Spleen (tissue), 7 donors: ENCODE measurements at regions not wholly inside any gene's neighbourhood (a gene's known extent, or its start where the extent isn't known, plus 50 kb on each side); places are given as distances from the start of the nearest gene placed in this dataset.

Source experiments
- POLR2A ChIP-seq, 3 donors: fragments of 450-650 bp; IDR thresholded peaks; one replicate each; pipeline ENCODE4 v1.5.1; 2017; ENCODE audit warnings: antibody characterized with exemption in 3 of 3, mild to moderate bottlenecking in 1 of 3
- TF ChIP-seq, protein P1 (sequence below), 11 experiments: fragments of 200-600 bp in 7 of 11; fragments of 450-650 bp in 4 of 11; sonication (generic) in 4 of 11; IDR thresholded peaks in 8 of 11; conservative IDR thresholded peaks in 3 of 11; 1 replicate in 7 of 11; 2 replicates in 4 of 11; pipeline versions ENCODE4 v1.4.0 to v1.8.0; 2016 to 2021; ENCODE audit warnings: antibody characterized with exemption in 11 of 11, inconsistent platforms in 4 of 11, mild to moderate bottlenecking in 1 of 11
- donor health status: DM: no; HTN: no; CAD: no; lungs with moderate emphysema.
- donor health status: DM: no; HTN: no; CAD: no.
- donor health status: DM: no; HTN: no; CAD: no.

DNA sequence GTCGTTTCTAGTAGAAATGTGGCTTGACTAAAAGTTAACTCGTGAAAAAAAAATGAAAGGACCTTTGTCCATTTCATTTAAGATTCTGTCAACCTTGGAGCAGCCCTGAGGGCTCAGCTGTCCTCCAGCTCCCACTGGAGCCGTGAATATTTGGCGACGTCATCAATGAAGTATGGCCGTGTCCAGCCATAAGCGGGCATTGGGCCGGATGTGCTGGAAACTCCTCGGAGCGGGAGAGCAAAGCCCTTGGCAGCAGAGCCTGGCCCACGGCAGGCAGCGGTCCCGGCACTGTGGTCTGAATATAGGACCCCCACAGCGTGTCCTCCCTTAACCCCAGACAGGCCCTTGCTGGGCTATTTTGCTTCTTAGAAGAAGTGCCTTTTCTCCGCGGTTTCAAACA lies 50.0 kb downstream of the JAKMIP3 start:
- TF ChIP-seq, protein P1, sequence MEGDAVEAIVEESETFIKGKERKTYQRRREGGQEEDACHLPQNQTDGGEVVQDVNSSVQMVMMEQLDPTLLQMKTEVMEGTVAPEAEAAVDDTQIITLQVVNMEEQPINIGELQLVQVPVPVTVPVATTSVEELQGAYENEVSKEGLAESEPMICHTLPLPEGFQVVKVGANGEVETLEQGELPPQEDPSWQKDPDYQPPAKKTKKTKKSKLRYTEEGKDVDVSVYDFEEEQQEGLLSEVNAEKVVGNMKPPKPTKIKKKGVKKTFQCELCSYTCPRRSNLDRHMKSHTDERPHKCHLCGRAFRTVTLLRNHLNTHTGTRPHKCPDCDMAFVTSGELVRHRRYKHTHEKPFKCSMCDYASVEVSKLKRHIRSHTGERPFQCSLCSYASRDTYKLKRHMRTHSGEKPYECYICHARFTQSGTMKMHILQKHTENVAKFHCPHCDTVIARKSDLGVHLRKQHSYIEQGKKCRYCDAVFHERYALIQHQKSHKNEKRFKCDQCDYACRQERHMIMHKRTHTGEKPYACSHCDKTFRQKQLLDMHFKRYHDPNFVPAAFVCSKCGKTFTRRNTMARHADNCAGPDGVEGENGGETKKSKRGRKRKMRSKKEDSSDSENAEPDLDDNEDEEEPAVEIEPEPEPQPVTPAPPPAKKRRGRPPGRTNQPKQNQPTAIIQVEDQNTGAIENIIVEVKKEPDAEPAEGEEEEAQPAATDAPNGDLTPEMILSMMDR (IDR thresholded peaks at IDR 0.05 in 8 of 11, conservative IDR thresholded peaks at IDR 0.05 in 3 of 11), result no peak
- no peak for TF ChIP-seq POLR2A (IDR thresholded peaks at IDR 0.05)
